ENCODE measurements at regions not wholly inside any gene's neighbourhood (a gene's known extent, or its start where the extent isn't known, plus 50 kb on each side); places are given as distances from the start of the nearest gene placed in this dataset.

DNA sequence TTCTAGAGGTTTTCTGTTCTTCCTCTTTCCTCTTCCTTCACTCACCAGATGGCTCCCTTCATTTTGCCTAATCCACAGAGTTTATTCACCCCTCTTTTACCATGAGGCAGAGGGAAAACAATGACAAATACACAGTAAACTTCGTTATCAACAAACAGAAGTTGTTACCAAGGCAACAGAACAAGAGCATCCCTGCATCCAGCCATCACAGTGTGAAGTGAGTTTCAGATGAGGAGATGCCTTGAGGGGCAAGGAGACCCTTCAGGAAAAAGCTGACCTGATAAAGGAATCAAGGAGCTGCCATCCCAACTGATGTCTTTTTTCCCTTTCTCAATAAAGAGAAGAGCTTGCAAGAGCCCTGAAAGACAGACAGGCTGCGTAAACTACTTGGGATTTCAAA is 195.3 kb downstream of the BRINP2 start:
- Mint-ChIP-seq H3K4me1 (no peaks in the 10 kb centered on the region), H3K36me3 (ENCODE audit: insufficient read depth) (no peaks in the 10 kb centered on the region), H3K4me3 (no peak overlapping the region), H3K27me3 (no peaks in the 10 kb centered on the region), H3K27ac (ENCODE audit: low read depth) (no peak overlapping the region), H3K9me3 (peaks cover 5% of the 10 kb centered on the region)
- no peak for ATAC-seq (replicated peaks; ENCODE audit: extremely low read depth, poor library complexity, severe bottlenecking)
- no peak for DNase-seq (ENCODE audit: low spot score in 2 of 2)

- DNase-seq (ENCODE audit: low spot score in 2 of 2) (no peak), ATAC-seq (replicated peaks; ENCODE audit: extremely low read depth, poor library complexity, severe bottlenecking) (no peak)
- no peaks in the 10 kb centered on the region for H3K27me3 Mint-ChIP-seq
- no peak overlapping the region for H3K27ac Mint-ChIP-seq (ENCODE audit: low read depth)
- H3K4me3 Mint-ChIP-seq, result no peak overlapping the region
- no peaks in the 10 kb centered on the region for H3K4me1 Mint-ChIP-seq
- H3K9me3 Mint-ChIP-seq, result peaks cover 9% of the 10 kb centered on the region
- no peaks in the 10 kb centered on the region for H3K36me3 Mint-ChIP-seq (ENCODE audit: insufficient read depth)
These were observed 190.0 kb downstream of the BRINP2 start for GRCh38 chr1:177360791-177361190.

DNA sequence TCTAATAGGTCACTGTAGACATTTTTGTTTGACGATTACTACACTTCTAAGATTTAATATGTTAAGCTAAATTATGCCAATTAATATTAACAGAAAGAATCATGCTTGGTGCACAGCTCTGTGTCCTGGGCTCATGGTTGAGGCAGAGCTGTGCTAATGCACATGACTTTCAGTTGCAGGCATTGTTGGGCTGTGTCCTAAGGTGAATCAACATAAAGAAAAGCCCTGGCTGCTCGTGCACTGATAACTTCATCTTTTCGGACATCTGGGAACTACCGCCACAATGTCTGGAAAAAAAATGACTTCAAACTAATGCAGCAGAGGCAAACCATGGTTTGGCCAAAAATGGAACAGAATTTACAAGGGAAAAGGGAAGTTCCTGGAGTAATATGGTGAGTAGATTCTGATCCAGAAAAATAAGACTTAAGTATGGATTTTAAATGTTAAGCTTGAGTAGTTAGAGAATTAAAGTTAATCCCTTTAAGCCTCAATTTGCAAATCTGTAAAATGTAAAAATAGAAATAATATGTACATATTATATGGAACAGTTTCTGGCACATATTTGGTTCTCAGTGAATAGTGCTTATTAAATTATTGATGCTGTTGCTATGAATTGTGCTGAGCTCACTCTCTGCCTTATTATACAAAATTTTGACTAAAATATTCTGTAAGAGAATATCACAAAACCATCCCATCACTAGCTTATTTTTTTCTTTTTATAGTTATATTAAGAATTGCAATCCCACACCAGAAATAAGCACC is 186.1 kb downstream of the BRINP2 start:
- no peak for ATAC-seq (replicated peaks; ENCODE audit: extremely low read depth, poor library complexity, severe bottlenecking)
- no peak overlapping the region for H3K27ac Mint-ChIP-seq (ENCODE audit: low read depth)
- H3K9me3 Mint-ChIP-seq, result peaks cover 4% of the 10 kb centered on the region
- H3K4me1 Mint-ChIP-seq, result no peaks in the 10 kb centered on the region
- H3K27me3 Mint-ChIP-seq, result no peaks in the 10 kb centered on the region
- H3K4me3 Mint-ChIP-seq, result no peak overlapping the region
- DNase-seq (ENCODE audit: low spot score in 2 of 2), result no peak
- no peaks in the 10 kb centered on the region for H3K36me3 Mint-ChIP-seq (ENCODE audit: insufficient read depth)

DNA sequence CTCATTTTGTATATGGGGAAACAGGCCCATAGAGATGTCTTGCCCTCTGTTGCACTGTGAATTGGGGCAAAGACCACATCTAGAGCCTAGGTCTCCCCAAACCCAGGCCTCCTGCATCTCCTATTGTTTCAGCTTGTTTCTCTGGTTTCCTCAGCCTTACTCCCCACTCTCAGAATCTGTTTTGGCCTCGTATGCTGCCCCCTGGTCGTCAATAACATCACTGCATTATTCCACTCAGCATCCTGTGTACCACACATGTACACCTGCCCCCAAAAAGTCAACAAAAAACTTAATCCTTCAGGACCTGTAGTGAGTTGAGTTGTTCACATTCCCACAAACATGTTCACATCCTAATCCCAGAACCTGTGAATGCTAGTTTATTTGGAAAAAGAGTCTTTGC is 184.8 kb downstream of the BRINP2 start:
- Mint-ChIP-seq H3K27me3 (no peaks in the 10 kb centered on the region), H3K9me3 (peaks cover 4% of the 10 kb centered on the region), H3K4me3 (no peak overlapping the region), H3K27ac (ENCODE audit: low read depth) (no peak overlapping the region), H3K36me3 (ENCODE audit: insufficient read depth) (no peaks in the 10 kb centered on the region), H3K4me1 (no peaks in the 10 kb centered on the region)
- no peak for DNase-seq (ENCODE audit: low spot score in 2 of 2)
- no peak for ATAC-seq (replicated peaks; ENCODE audit: extremely low read depth, poor library complexity, severe bottlenecking)

DNA sequence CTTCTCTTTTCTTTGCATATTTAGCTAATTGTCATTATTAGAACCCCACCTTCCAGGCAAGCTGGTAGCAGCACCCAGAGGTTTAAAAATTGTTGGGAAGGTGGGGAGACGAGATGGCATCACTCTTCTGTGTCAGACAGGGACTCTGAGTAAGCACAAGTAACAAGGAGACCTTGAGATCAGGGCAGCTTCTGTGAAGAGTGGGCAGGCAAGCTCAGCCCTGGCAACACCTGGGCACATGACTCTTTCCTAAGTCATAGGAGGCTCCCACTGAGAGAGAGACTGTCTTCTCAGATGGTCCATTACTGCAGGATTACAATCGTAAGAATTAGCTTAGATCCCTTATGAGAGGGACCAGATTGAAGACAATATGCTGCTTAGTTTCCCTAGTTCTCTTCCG is 183.5 kb downstream of the BRINP2 start:
- Mint-ChIP-seq H3K27me3 (no peaks in the 10 kb centered on the region), H3K9me3 (peaks cover 4% of the 10 kb centered on the region), H3K4me1 (no peaks in the 10 kb centered on the region), H3K4me3 (no peak overlapping the region), H3K27ac (ENCODE audit: low read depth) (no peak overlapping the region), H3K36me3 (ENCODE audit: insufficient read depth) (no peaks in the 10 kb centered on the region)
- ATAC-seq (replicated peaks; ENCODE audit: extremely low read depth, poor library complexity, severe bottlenecking) (no peak), DNase-seq (ENCODE audit: low spot score in 2 of 2) (no peak)

- DNase-seq (ENCODE audit: low spot score in 2 of 2), result no peak
- Mint-ChIP-seq H3K9me3 (peaks cover 1% of the 10 kb centered on the region), H3K27ac (ENCODE audit: low read depth) (no peak overlapping the region), H3K4me3 (no peak overlapping the region), H3K4me1 (no peaks in the 10 kb centered on the region), H3K27me3 (no peaks in the 10 kb centered on the region), H3K36me3 (ENCODE audit: insufficient read depth) (no peaks in the 10 kb centered on the region)
- ATAC-seq (replicated peaks; ENCODE audit: extremely low read depth, poor library complexity, severe bottlenecking), result no peak
These were observed 180.8 kb downstream of the BRINP2 start for GRCh38 chr1:177351361-177352108.

DNA sequence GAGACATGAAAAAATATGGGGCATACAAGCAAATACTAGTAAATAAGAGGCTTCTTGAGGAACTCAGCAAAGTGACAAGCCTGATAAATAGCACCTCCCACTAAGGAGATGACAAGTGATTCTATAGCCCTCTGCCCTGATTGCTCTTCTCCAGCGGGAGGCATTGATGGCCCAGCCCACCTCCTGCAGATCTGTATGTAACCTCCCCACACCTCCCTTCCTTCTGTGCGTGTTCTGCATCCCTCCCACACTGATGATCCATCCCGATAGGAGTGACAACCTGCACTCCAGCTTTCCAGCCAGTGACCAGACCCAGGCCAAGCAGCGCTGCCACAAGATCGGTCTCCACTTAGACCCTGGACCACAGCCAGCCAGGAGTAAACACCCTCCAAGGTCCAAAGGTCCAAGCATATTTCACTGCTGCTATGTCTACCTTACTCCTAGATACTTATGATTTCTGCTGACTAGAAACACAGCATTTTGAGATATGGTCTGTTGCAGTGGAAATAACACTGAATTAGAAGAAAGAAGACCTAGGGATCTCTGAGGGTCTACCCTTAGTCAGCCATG is 176.1 kb downstream of the BRINP2 start:
- H3K4me1 Mint-ChIP-seq, result no peaks in the 10 kb centered on the region
- no peak overlapping the region for H3K4me3 Mint-ChIP-seq
- H3K36me3 Mint-ChIP-seq (ENCODE audit: insufficient read depth), result no peaks in the 10 kb centered on the region
- ATAC-seq (replicated peaks; ENCODE audit: extremely low read depth, poor library complexity, severe bottlenecking), result no peak
- no peaks in the 10 kb centered on the region for H3K27me3 Mint-ChIP-seq
- DNase-seq (ENCODE audit: low spot score in 2 of 2), result no peak
- H3K9me3 Mint-ChIP-seq, result peaks cover 13% of the 10 kb centered on the region
- H3K27ac Mint-ChIP-seq (ENCODE audit: low read depth), result no peak overlapping the region

GRCh38 chr1:177343445-177343844 is 172.7 kb downstream of the BRINP2 start:
- no peak overlapping the region for H3K27ac Mint-ChIP-seq (ENCODE audit: low read depth)
- H3K4me1 Mint-ChIP-seq, result no peaks in the 10 kb centered on the region
- no peak for DNase-seq (ENCODE audit: low spot score in 2 of 2)
- no peak for ATAC-seq (replicated peaks; ENCODE audit: extremely low read depth, poor library complexity, severe bottlenecking)
- no peaks in the 10 kb centered on the region for H3K36me3 Mint-ChIP-seq (ENCODE audit: insufficient read depth)
- H3K9me3 Mint-ChIP-seq, result peaks cover 13% of the 10 kb centered on the region
- H3K27me3 Mint-ChIP-seq, result no peaks in the 10 kb centered on the region
- H3K4me3 Mint-ChIP-seq, result no peak overlapping the region

DNA sequence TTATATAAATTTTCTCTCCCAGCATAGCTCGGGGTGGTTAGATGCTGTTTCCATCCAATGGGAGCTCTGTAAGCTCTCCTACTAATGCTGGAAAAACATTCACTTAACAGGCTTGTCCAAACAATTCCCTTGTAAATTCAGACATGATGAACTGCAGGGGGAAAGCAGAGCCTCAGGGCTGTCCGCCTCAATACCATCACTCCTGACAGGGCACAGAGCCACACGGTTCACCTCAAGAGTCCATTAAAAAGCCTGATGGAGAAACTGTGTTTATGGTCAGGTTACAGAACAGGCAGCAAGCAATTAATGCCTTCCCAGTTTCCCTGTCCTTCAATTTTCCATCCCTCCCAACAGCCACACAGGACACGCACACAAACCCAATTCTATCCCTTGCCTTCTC is 171.0 kb downstream of the BRINP2 start:
- H3K9me3 Mint-ChIP-seq, result peaks cover 18% of the 10 kb centered on the region
- no peaks in the 10 kb centered on the region for H3K4me1 Mint-ChIP-seq
- ATAC-seq (replicated peaks; ENCODE audit: extremely low read depth, poor library complexity, severe bottlenecking) (no peak), DNase-seq (ENCODE audit: low spot score in 2 of 2) (no peak)
- H3K27ac Mint-ChIP-seq (ENCODE audit: low read depth), result no peak overlapping the region
- H3K4me3 Mint-ChIP-seq, result no peak overlapping the region
- H3K27me3 Mint-ChIP-seq, result no peaks in the 10 kb centered on the region
- H3K36me3 Mint-ChIP-seq (ENCODE audit: insufficient read depth), result peaks cover 1% of the 10 kb centered on the region

- ATAC-seq (replicated peaks; ENCODE audit: extremely low read depth, poor library complexity, severe bottlenecking) (no peak), DNase-seq (ENCODE audit: low spot score in 2 of 2) (no peak)
- no peak overlapping the region for H3K4me3 Mint-ChIP-seq
- H3K27ac Mint-ChIP-seq (ENCODE audit: low read depth), result no peak overlapping the region
- peaks cover 1% of the 10 kb centered on the region for H3K36me3 Mint-ChIP-seq (ENCODE audit: insufficient read depth)
- peaks cover 12% of the 10 kb centered on the region for H3K9me3 Mint-ChIP-seq
- H3K27me3 Mint-ChIP-seq, result no peaks in the 10 kb centered on the region
- no peaks in the 10 kb centered on the region for H3K4me1 Mint-ChIP-seq
These were observed 169.9 kb downstream of the BRINP2 start for GRCh38 chr1:177340601-177341067.

- no peak for DNase-seq (ENCODE audit: low spot score in 2 of 2)
- Mint-ChIP-seq H3K4me1 (no peaks in the 10 kb centered on the region), H3K27ac (ENCODE audit: low read depth) (no peak overlapping the region), H3K36me3 (ENCODE audit: insufficient read depth) (peaks cover 1% of the 10 kb centered on the region), H3K27me3 (no peaks in the 10 kb centered on the region), H3K4me3 (no peak overlapping the region), H3K9me3 (peaks cover 12% of the 10 kb centered on the region)
- no peak for ATAC-seq (replicated peaks; ENCODE audit: extremely low read depth, poor library complexity, severe bottlenecking)
These were observed 167.6 kb downstream of the BRINP2 start for GRCh38 chr1:177338376-177338775.

GRCh38 chr1:177334903-177335302 is 164.1 kb downstream of the BRINP2 start:
- ATAC-seq (replicated peaks; ENCODE audit: extremely low read depth, poor library complexity, severe bottlenecking) (no peak), DNase-seq (ENCODE audit: low spot score in 2 of 2) (no peak)
- Mint-ChIP-seq H3K27ac (ENCODE audit: low read depth) (no peak overlapping the region), H3K9me3 (peaks cover 7% of the 10 kb centered on the region), H3K27me3 (no peaks in the 10 kb centered on the region), H3K36me3 (ENCODE audit: insufficient read depth) (peaks cover 1% of the 10 kb centered on the region), H3K4me3 (no peak overlapping the region), H3K4me1 (no peaks in the 10 kb centered on the region)
